Coronary artery (tissue), 2 donors: ENCODE measurements at regions not wholly inside any gene's neighbourhood (a gene's known extent, or its start where the extent isn't known, plus 50 kb on each side); places are given as distances from the start of the nearest gene placed in this dataset.

ENCODE experiments used
- DNase-seq: peaks from one replicate; pipeline ENCODE4 v3.0.0-alpha.2; 2017; ENCODE audit warnings: low spot score
- H3K27ac ChIP-seq, 2 donors: fragments of 200-600 bp; sonication (generic); one replicate each; pipeline ENCODE4 v1.5.1; 2016 to 2019
- H3K4me3 ChIP-seq: fragments of 200-600 bp; sonication (generic); 2 replicates; pipeline ENCODE4 v1.5.1; 2016; ENCODE audit warnings: mild to moderate bottlenecking, moderate library complexity
- TF ChIP-seq, protein P1 (sequence below): fragments of 200-600 bp; sonication (generic); IDR thresholded peaks from one replicate; pipeline ENCODE4 v1.5.1; 2019; ENCODE audit warnings: antibody characterized with exemption

GRCh38 chr4:189293459-189293858 lies 647.2 kb upstream of the FRG1 start:
- DNase-seq, result no peak
- no peak overlapping the region for H3K27ac ChIP-seq
- no peak overlapping the region for H3K4me3 ChIP-seq
- TF ChIP-seq, protein P1, sequence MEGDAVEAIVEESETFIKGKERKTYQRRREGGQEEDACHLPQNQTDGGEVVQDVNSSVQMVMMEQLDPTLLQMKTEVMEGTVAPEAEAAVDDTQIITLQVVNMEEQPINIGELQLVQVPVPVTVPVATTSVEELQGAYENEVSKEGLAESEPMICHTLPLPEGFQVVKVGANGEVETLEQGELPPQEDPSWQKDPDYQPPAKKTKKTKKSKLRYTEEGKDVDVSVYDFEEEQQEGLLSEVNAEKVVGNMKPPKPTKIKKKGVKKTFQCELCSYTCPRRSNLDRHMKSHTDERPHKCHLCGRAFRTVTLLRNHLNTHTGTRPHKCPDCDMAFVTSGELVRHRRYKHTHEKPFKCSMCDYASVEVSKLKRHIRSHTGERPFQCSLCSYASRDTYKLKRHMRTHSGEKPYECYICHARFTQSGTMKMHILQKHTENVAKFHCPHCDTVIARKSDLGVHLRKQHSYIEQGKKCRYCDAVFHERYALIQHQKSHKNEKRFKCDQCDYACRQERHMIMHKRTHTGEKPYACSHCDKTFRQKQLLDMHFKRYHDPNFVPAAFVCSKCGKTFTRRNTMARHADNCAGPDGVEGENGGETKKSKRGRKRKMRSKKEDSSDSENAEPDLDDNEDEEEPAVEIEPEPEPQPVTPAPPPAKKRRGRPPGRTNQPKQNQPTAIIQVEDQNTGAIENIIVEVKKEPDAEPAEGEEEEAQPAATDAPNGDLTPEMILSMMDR, result no peak

- TF ChIP-seq, protein P1, result no peak
- no peak for DNase-seq
- no peak overlapping the region for H3K27ac ChIP-seq
Measured at GRCh38 chr4:189294574-189294973, 646.1 kb upstream of the FRG1 start.

GRCh38 chr4:189299706-189300105 lies 641.0 kb upstream of the FRG1 start:
- TF ChIP-seq, protein P1, result no peak
- DNase-seq, result no peak
- Histone ChIP-seq H3K27ac (no peak overlapping the region), H3K4me3 (no peak overlapping the region)

More at GRCh38 chr4:189294574-189294973, 646.1 kb upstream of the FRG1 start:
- no peak overlapping the region for H3K4me3 ChIP-seq

- Histone ChIP-seq H3K27ac (no peak overlapping the region), H3K4me3 (no peak overlapping the region)
- TF ChIP-seq, protein P1, result no peak
- DNase-seq, result no peak
Measured at GRCh38 chr4:189301692-189302091, 639.0 kb upstream of the FRG1 start.

DNA sequence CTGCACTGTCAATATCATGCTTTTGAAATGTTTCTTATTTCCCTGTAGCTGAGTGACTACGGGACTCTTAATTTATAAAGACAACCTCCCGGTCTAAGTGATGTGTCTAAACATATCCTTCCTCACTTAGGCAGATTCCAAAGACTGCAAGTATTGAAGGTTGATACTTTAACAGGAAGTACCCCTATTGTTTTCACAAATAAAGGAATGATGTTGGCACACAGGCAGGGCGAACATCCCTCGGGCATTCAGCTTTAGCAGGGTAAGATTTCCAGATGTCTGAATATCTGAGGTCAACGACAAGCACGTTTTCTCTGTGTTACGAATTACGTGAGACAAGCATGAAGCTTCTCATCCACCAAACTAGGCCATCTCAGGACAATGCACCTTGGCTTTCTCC lies 638.0 kb upstream of the FRG1 start:
- H3K27ac ChIP-seq, result no peak overlapping the region
- H3K4me3 ChIP-seq, result no peak overlapping the region
- no peak for DNase-seq
- TF ChIP-seq, protein P1, result no peak

- no peak for DNase-seq
- TF ChIP-seq, protein P1, result no peak
- no peak overlapping the region for H3K27ac ChIP-seq
- no peak overlapping the region for H3K4me3 ChIP-seq
Measured at GRCh38 chr4:189304167-189304566, 636.5 kb upstream of the FRG1 start.

- DNase-seq, result no peak
Measured at GRCh38 chr4:189304809-189305208, 635.9 kb upstream of the FRG1 start.

More at GRCh38 chr4:189304809-189305208, 635.9 kb upstream of the FRG1 start:
- TF ChIP-seq, protein P1, result no peak
- Histone ChIP-seq H3K27ac (no peak overlapping the region), H3K4me3 (no peak overlapping the region)
